Keratinocyte (primary cell): ENCODE measurements at regions not wholly inside any gene's neighbourhood (a gene's known extent, or its start where the extent isn't known, plus 50 kb on each side); places are given as distances from the start of the nearest gene placed in this dataset.

Source experiments
- EZH2 ChIP-seq: IDR thresholded peaks from one replicate; pipeline ENCODE4 v1.6.1; 2012; ENCODE audit warnings: inconsistent platforms, mild to moderate bottlenecking, low read length, moderate library complexity
- TF ChIP-seq, protein P1 (sequence below), 3 experiments: IDR thresholded peaks in 1 of 3; conservative IDR thresholded peaks in 1 of 3; optimal IDR thresholded peaks in 1 of 3; 2 replicates in 2 of 3; 3 replicates in 1 of 3; pipeline versions ENCODE3 to v1.5.1; 2011; ENCODE audit warnings: low read length in 3 of 3, mild to moderate bottlenecking in 3 of 3, moderate library complexity in 2 of 3, control low read depth in 1 of 3, inconsistent platforms in 1 of 3; ENCODE audit not compliant: insufficient read depth in 2 of 3; ENCODE audit errors: extremely low read depth in 1 of 3

DNA sequence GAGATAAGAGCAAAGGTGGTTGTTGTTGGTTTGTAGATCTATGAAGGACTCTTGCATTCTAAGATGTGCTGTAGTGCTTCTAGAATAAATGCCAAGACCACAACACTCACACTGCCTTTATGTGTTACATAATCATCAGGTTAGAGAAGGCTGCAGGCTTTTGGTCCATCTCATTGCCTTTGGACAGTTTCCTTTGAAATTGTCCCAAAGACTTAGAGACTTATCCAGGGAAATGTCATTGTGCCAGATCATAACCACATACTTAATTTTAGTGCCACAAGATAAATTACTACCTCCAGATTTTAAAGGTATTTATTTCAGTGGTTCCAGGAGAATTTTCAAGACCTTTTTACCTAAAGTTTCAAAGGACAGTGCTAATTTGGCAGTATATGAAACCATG, 666.6 kb upstream of the CITED2 start:
- TF ChIP-seq, protein P1, sequence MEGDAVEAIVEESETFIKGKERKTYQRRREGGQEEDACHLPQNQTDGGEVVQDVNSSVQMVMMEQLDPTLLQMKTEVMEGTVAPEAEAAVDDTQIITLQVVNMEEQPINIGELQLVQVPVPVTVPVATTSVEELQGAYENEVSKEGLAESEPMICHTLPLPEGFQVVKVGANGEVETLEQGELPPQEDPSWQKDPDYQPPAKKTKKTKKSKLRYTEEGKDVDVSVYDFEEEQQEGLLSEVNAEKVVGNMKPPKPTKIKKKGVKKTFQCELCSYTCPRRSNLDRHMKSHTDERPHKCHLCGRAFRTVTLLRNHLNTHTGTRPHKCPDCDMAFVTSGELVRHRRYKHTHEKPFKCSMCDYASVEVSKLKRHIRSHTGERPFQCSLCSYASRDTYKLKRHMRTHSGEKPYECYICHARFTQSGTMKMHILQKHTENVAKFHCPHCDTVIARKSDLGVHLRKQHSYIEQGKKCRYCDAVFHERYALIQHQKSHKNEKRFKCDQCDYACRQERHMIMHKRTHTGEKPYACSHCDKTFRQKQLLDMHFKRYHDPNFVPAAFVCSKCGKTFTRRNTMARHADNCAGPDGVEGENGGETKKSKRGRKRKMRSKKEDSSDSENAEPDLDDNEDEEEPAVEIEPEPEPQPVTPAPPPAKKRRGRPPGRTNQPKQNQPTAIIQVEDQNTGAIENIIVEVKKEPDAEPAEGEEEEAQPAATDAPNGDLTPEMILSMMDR (optimal IDR thresholded peaks at IDR 0.05 in 1 of 3, IDR thresholded peaks at IDR 0.05 in 1 of 3, conservative IDR thresholded peaks at IDR 0.05 in 1 of 3; ENCODE audit: extremely low read depth in 1 of 3, insufficient read depth in 2 of 3, low read length in 3 of 3), result no peak
- no peak for TF ChIP-seq EZH2
